ENCODE measurements at regions not wholly inside any gene's neighbourhood (a gene's known extent, or its start where the extent isn't known, plus 50 kb on each side); places are given as distances from the start of the nearest gene placed in this dataset.

GRCh38 chrX:45771114-45771513 is 570.4 kb upstream of the DIPK2B start:
- Histone ChIP-seq H3F3A (ENCODE audit: insufficient read depth, low read length) (no peaks in the 10 kb centered on the region), H3K4me2 (ENCODE audit: low read length) (no peak overlapping the region), H3K9me3 (ENCODE audit: low read length) (no peaks in the 10 kb centered on the region), H3K9ac (ENCODE audit: low read length) (no peak overlapping the region), H2AFZ (ENCODE audit: low read length) (no peak overlapping the region), H3K36me3 (ENCODE audit: insufficient read depth, low read length) (no peaks in the 10 kb centered on the region), H3K79me2 (ENCODE audit: insufficient read depth, low read length) (no peaks in the 10 kb centered on the region), H3K9me2 (ENCODE audit: low read depth, low read length) (no peaks in the 10 kb centered on the region), H4K20me1 (ENCODE audit: insufficient read depth, low read length) (no peaks in the 10 kb centered on the region), H3K27ac (ENCODE audit: low read depth, low read length, poor library complexity, severe bottlenecking) (no peak overlapping the region), H3K27me3 (ENCODE audit: insufficient read depth, low read length) (no peaks in the 10 kb centered on the region), H3K4me1 (ENCODE audit: insufficient read depth, low read length, severe bottlenecking) (no peaks in the 10 kb centered on the region), H3K4me3 (ENCODE audit: low read depth, low read length, poor library complexity, severe bottlenecking) (no peak overlapping the region)
- no peak for TF ChIP-seq EZH2 (IDR thresholded peaks at IDR 0.05; ENCODE audit: borderline replicate concordance, low read length)
- no peak for TF ChIP-seq CTCF (IDR thresholded peaks at IDR 0.05; ENCODE audit: low read length)

- H3K27me3 ChIP-seq (ENCODE audit: insufficient read depth, low read length), result no peaks in the 10 kb centered on the region
- no peak overlapping the region for H2AFZ ChIP-seq (ENCODE audit: low read length)
- no peaks in the 10 kb centered on the region for H3K36me3 ChIP-seq (ENCODE audit: insufficient read depth, low read length)
- TF ChIP-seq CTCF (IDR thresholded peaks at IDR 0.05; ENCODE audit: low read length) (no peak), EZH2 (IDR thresholded peaks at IDR 0.05; ENCODE audit: borderline replicate concordance, low read length) (no peak)
- no peak overlapping the region for H3K4me3 ChIP-seq (ENCODE audit: low read depth, low read length, poor library complexity, severe bottlenecking)
- no peaks in the 10 kb centered on the region for H3F3A ChIP-seq (ENCODE audit: insufficient read depth, low read length)
- no peaks in the 10 kb centered on the region for H3K4me1 ChIP-seq (ENCODE audit: insufficient read depth, low read length, severe bottlenecking)
- no peaks in the 10 kb centered on the region for H3K9me3 ChIP-seq (ENCODE audit: low read length)
- H3K4me2 ChIP-seq (ENCODE audit: low read length), result no peak overlapping the region
- H3K27ac ChIP-seq (ENCODE audit: low read depth, low read length, poor library complexity, severe bottlenecking), result no peak overlapping the region
- H4K20me1 ChIP-seq (ENCODE audit: insufficient read depth, low read length), result no peaks in the 10 kb centered on the region
- no peaks in the 10 kb centered on the region for H3K9me2 ChIP-seq (ENCODE audit: low read depth, low read length)
- no peak overlapping the region for H3K9ac ChIP-seq (ENCODE audit: low read length)
- H3K79me2 ChIP-seq (ENCODE audit: insufficient read depth, low read length), result no peaks in the 10 kb centered on the region
These were observed 569.3 kb upstream of the DIPK2B start for GRCh38 chrX:45769761-45770582.

- no peaks in the 10 kb centered on the region for H3K27me3 ChIP-seq (ENCODE audit: insufficient read depth, low read length)
- H3K4me3 ChIP-seq (ENCODE audit: low read depth, low read length, poor library complexity, severe bottlenecking), result no peak overlapping the region
- no peak overlapping the region for H2AFZ ChIP-seq (ENCODE audit: low read length)
- H3K9me3 ChIP-seq (ENCODE audit: low read length), result no peaks in the 10 kb centered on the region
- no peak overlapping the region for H3K9ac ChIP-seq (ENCODE audit: low read length)
- no peaks in the 10 kb centered on the region for H3K79me2 ChIP-seq (ENCODE audit: insufficient read depth, low read length)
- H3K36me3 ChIP-seq (ENCODE audit: insufficient read depth, low read length), result no peaks in the 10 kb centered on the region
- no peaks in the 10 kb centered on the region for H3K9me2 ChIP-seq (ENCODE audit: low read depth, low read length)
- H3K4me1 ChIP-seq (ENCODE audit: insufficient read depth, low read length, severe bottlenecking), result no peaks in the 10 kb centered on the region
- no peaks in the 10 kb centered on the region for H4K20me1 ChIP-seq (ENCODE audit: insufficient read depth, low read length)
- H3K27ac ChIP-seq (ENCODE audit: low read depth, low read length, poor library complexity, severe bottlenecking), result no peak overlapping the region
- H3F3A ChIP-seq (ENCODE audit: insufficient read depth, low read length), result no peaks in the 10 kb centered on the region
- H3K4me2 ChIP-seq (ENCODE audit: low read length), result no peak overlapping the region
- TF ChIP-seq CTCF (IDR thresholded peaks at IDR 0.05; ENCODE audit: low read length), result no peak
- TF ChIP-seq EZH2 (IDR thresholded peaks at IDR 0.05; ENCODE audit: borderline replicate concordance, low read length), result no peak
These were observed 568.1 kb upstream of the DIPK2B start for GRCh38 chrX:45768666-45769236.

Measured in OCI-LY1 (cell line).